SK-N-SH (cell line): ENCODE measurements at regions not wholly inside any gene's neighbourhood (a gene's known extent, or its start where the extent isn't known, plus 50 kb on each side); places are given as distances from the start of the nearest gene placed in this dataset.

ENCODE experiments used
- CTCF ChIA-PET: fragments of 300-600, 350-600 bp; formaldehyde crosslinking; extraction: SDS; loops from one replicate; lab custom pipeline; 2021; lab: Yijun Ruan, JAX
- POLR2A ChIA-PET: fragments of 350-600 bp; sonication (Branson Sonifier 250); formaldehyde crosslinking; extraction: SDS; loops from one replicate; lab custom pipeline; 2020; ENCODE audit warnings: antibody characterized with exemption, inconsistent platforms; lab: Yijun Ruan, JAX
- DNase-seq: peaks from one replicate; pipeline ENCODE4 v3.0.0; 2012
- H2AFZ ChIP-seq: fragments of 200-600 bp; sonication (generic); 2 replicates; pipeline ENCODE4 v1.8.1; 2016; ENCODE audit warnings: antibody characterized with exemption, mild to moderate bottlenecking, low read depth
- H3F3A ChIP-seq: fragments of 200-600 bp; sonication (generic); replicated peaks from 2 replicates; pipeline ENCODE3; 2016; ENCODE audit warnings: antibody characterized with exemption, mild to moderate bottlenecking; ENCODE audit not compliant: insufficient read depth
- H3K27ac ChIP-seq, 2 experiments: fragments of 200-500 bp in 1 of 2; fragments of 200-600 bp in 1 of 2; sonication (Bioruptor generic) in 1 of 2; sonication (generic), shearing (Covaris generic) in 1 of 2; 2 replicates each; pipeline versions ENCODE4 v1.5.1 to v1.6.1; 2014 to 2016; ENCODE audit warnings: low read depth in 2 of 2, inconsistent platforms in 1 of 2, low read length in 1 of 2, mild to moderate bottlenecking in 1 of 2, mixed read lengths in 1 of 2
- H3K27me3 ChIP-seq: fragments of 200-600 bp; sonication (generic), shearing (Covaris generic); 2 replicates; pipeline ENCODE4 v1.6.1; 2016; ENCODE audit warnings: mixed run types; ENCODE audit not compliant: insufficient read depth
- H3K36me3 ChIP-seq, 2 experiments: fragments of 200-500 bp in 1 of 2; fragments of 200-600 bp in 1 of 2; sonication (Bioruptor generic) in 1 of 2; sonication (generic) in 1 of 2; replicated peaks in 1 of 2; 2 replicates each; pipeline versions ENCODE3 to v1.5.1; 2014 to 2016; ENCODE audit warnings: low read length in 1 of 2, mild to moderate bottlenecking in 1 of 2; ENCODE audit not compliant: insufficient read depth in 2 of 2, control insufficient read depth in 1 of 2
- H3K4me1 ChIP-seq, 2 experiments: fragments of 200-500 bp in 1 of 2; fragments of 200-600 bp in 1 of 2; sonication (Bioruptor generic) in 1 of 2; sonication (generic), shearing (Covaris generic) in 1 of 2; 2 replicates each; pipeline versions ENCODE4 v1.5.1 to v1.6.1; 2014 to 2016; ENCODE audit warnings: low read depth in 1 of 2, low read length in 1 of 2, mixed run types in 1 of 2; ENCODE audit not compliant: insufficient read depth in 2 of 2, control insufficient read depth in 1 of 2
- H3K4me2 ChIP-seq: fragments of 200-600 bp; sonication (generic), shearing (Covaris generic); 2 replicates; pipeline ENCODE4 v1.6.1; 2017; ENCODE audit warnings: mixed run types
- H3K4me3 ChIP-seq, 2 experiments: fragments of 200-500 bp in 1 of 2; fragments of 200-600 bp in 1 of 2; sonication (Bioruptor generic) in 1 of 2; sonication (generic), shearing (Covaris generic) in 1 of 2; 2 replicates each; pipeline versions ENCODE4 v1.5.1 to v1.8.1; 2014 to 2016; ENCODE audit warnings: low read depth in 2 of 2, inconsistent platforms in 1 of 2, low read length in 1 of 2, mild to moderate bottlenecking in 1 of 2, mixed read lengths in 1 of 2, moderate library complexity in 1 of 2
- H3K79me2 ChIP-seq: fragments of 200-600 bp; sonication (generic); 2 replicates; pipeline ENCODE4 v1.8.1; 2017; ENCODE audit warnings: mild to moderate bottlenecking; ENCODE audit not compliant: insufficient read depth
- H3K9ac ChIP-seq: fragments of 200-600 bp; sonication (generic); 2 replicates; pipeline ENCODE4 v1.6.1; 2017; ENCODE audit warnings: mixed run types
- H3K9me2 ChIP-seq: fragments of 200-600 bp; sonication (generic); 2 replicates; pipeline ENCODE4 v1.6.1; 2017; ENCODE audit warnings: mixed run types
- H3K9me3 ChIP-seq: fragments of 200-600 bp; sonication (generic); 2 replicates; pipeline ENCODE4 v1.6.1; 2017; ENCODE audit warnings: mixed run types, mild to moderate bottlenecking, moderate library complexity
- H4K20me1 ChIP-seq: fragments of 200-600 bp; sonication (generic); 2 replicates; pipeline ENCODE4 v1.6.1; 2017; ENCODE audit warnings: mild to moderate bottlenecking, mixed run types; ENCODE audit not compliant: insufficient read depth
- CHD2 ChIP-seq: fragments of 150-350 bp; IDR thresholded peaks from 2 replicates; pipeline ENCODE4 v1.6.1; 2018; ENCODE audit warnings: low read length; ENCODE audit not compliant: partially characterized antibody
- ELF1 ChIP-seq: IDR thresholded peaks from 2 replicates; pipeline ENCODE4 v1.4.0; 2012
- EZH2phosphoT487 ChIP-seq: fragments of 200-600 bp; sonication (generic); IDR thresholded peaks from 2 replicates; pipeline ENCODE4 v1.6.1; 2017; ENCODE audit warnings: low read depth, mixed run types, mild to moderate bottlenecking, antibody characterized with exemption, moderate library complexity, borderline replicate concordance
- NFIC ChIP-seq: IDR thresholded peaks from 2 replicates; pipeline ENCODE4 v1.4.0; 2012; ENCODE audit warnings: borderline replicate concordance
- NRF1 ChIP-seq: IDR thresholded peaks from 2 replicates; pipeline ENCODE4 v1.6.1; 2012; ENCODE audit warnings: low read depth, mild to moderate bottlenecking, low read length
- RAD21 ChIP-seq: IDR thresholded peaks from 2 replicates; pipeline ENCODE4 v1.6.1; 2012; ENCODE audit warnings: mild to moderate bottlenecking, low read length
- RCOR1 ChIP-seq: fragments of 150-350 bp; IDR thresholded peaks from 2 replicates; pipeline ENCODE4 v1.6.1; 2017; ENCODE audit warnings: antibody characterized with exemption, low read length
- TAF1 ChIP-seq: IDR thresholded peaks from 2 replicates; pipeline ENCODE4 v1.6.1; 2012; ENCODE audit warnings: low read depth, mild to moderate bottlenecking, low read length, moderate library complexity, borderline replicate concordance
- YY1 ChIP-seq: IDR thresholded peaks from 2 replicates; pipeline ENCODE4 v1.4.0; 2012; ENCODE audit warnings: low read depth, mild to moderate bottlenecking
- WGBS: methylation state at CpG from one replicate; pipeline ENCODE4 v1.1.6; 2017; ENCODE audit warnings: low lambda C conversion rate; 5-methylcytosine and 5-hydroxymethylcytosine counted together
- TF ChIP-seq, protein P1 (sequence below): IDR thresholded peaks from 2 replicates; pipeline ENCODE4; 2012
- TF ChIP-seq, protein P2 (sequence below): IDR thresholded peaks from 2 replicates; pipeline ENCODE4 v1.6.1; 2012; ENCODE audit warnings: mild to moderate bottlenecking, low read depth, low read length, moderate library complexity
- TF ChIP-seq, protein P3 (sequence below): IDR thresholded peaks from 2 replicates; pipeline ENCODE4 v1.4.0; 2012; ENCODE audit warnings: low read depth
- TF ChIP-seq, protein P4 (sequence below): fragments of 150-350 bp; IDR thresholded peaks from 2 replicates; pipeline ENCODE4 v1.6.1; 2017; ENCODE audit warnings: antibody characterized with exemption, low read length, low read depth, borderline replicate concordance
- TF ChIP-seq, protein P5 (sequence below): IDR thresholded peaks from 2 replicates; pipeline ENCODE4 v1.4.0; 2012; ENCODE audit warnings: low read depth, borderline replicate concordance
- TF ChIP-seq, protein P6 (sequence below): fragments of 150-350 bp; IDR thresholded peaks from 2 replicates; pipeline ENCODE4 v1.6.1; 2016; ENCODE audit warnings: mild to moderate bottlenecking, low read depth, low read length
- TF ChIP-seq, protein P7 (sequence below): IDR thresholded peaks from 2 replicates; pipeline ENCODE4 v1.4.0; 2012; ENCODE audit warnings: low read depth, borderline replicate concordance

- peaks cover 0 to 4% of the 10 kb centered on the region in 2 experiments; a peak in 1 of 4 replicates for H3K4me1 ChIP-seq
- POLR2A ChIA-PET, result no interaction called here
- H3K36me3 ChIP-seq, result no peaks in the 10 kb centered on the region
Observed at GRCh38 chr18:70627182-70627802, 338.4 kb downstream of the SOCS6 start.

More at GRCh38 chr18:70627182-70627802, 338.4 kb downstream of the SOCS6 start:
- no peaks in the 10 kb centered on the region for H3K79me2 ChIP-seq
- CTCF ChIA-PET, result interaction anchor here (1.6 kb wide), 1 partner anchor 9 kb away, joined by 7 read pairs; no protein-coding TSS in a partner anchor
- DNase-seq, result no peak
- no peak overlapping the region for H3K4me3 ChIP-seq
- no peaks in the 10 kb centered on the region for H4K20me1 ChIP-seq
- 65% methylated on average over 4 of the region's 4 CpGs for WGBS
- TF ChIP-seq, protein P1, sequence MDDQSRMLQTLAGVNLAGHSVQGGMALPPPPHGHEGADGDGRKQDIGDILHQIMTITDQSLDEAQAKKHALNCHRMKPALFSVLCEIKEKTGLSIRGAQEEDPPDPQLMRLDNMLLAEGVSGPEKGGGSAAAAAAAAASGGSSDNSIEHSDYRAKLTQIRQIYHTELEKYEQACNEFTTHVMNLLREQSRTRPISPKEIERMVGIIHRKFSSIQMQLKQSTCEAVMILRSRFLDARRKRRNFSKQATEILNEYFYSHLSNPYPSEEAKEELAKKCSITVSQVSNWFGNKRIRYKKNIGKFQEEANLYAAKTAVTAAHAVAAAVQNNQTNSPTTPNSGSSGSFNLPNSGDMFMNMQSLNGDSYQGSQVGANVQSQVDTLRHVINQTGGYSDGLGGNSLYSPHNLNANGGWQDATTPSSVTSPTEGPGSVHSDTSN, result no peak
- TF ChIP-seq, protein P2, sequence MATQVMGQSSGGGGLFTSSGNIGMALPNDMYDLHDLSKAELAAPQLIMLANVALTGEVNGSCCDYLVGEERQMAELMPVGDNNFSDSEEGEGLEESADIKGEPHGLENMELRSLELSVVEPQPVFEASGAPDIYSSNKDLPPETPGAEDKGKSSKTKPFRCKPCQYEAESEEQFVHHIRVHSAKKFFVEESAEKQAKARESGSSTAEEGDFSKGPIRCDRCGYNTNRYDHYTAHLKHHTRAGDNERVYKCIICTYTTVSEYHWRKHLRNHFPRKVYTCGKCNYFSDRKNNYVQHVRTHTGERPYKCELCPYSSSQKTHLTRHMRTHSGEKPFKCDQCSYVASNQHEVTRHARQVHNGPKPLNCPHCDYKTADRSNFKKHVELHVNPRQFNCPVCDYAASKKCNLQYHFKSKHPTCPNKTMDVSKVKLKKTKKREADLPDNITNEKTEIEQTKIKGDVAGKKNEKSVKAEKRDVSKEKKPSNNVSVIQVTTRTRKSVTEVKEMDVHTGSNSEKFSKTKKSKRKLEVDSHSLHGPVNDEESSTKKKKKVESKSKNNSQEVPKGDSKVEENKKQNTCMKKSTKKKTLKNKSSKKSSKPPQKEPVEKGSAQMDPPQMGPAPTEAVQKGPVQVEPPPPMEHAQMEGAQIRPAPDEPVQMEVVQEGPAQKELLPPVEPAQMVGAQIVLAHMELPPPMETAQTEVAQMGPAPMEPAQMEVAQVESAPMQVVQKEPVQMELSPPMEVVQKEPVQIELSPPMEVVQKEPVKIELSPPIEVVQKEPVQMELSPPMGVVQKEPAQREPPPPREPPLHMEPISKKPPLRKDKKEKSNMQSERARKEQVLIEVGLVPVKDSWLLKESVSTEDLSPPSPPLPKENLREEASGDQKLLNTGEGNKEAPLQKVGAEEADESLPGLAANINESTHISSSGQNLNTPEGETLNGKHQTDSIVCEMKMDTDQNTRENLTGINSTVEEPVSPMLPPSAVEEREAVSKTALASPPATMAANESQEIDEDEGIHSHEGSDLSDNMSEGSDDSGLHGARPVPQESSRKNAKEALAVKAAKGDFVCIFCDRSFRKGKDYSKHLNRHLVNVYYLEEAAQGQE, result no peak
- TF ChIP-seq, protein P3, sequence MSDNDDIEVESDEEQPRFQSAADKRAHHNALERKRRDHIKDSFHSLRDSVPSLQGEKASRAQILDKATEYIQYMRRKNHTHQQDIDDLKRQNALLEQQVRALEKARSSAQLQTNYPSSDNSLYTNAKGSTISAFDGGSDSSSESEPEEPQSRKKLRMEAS, result no peak
- TF ChIP-seq RCOR1 (no peak), ELF1 (no peak), NRF1 (no peak), NFIC (no peak), RAD21 (no peak), YY1 (no peak), EZH2phosphoT487 (no peak), CHD2 (no peak), TAF1 (no peak)
- TF ChIP-seq, protein P4, sequence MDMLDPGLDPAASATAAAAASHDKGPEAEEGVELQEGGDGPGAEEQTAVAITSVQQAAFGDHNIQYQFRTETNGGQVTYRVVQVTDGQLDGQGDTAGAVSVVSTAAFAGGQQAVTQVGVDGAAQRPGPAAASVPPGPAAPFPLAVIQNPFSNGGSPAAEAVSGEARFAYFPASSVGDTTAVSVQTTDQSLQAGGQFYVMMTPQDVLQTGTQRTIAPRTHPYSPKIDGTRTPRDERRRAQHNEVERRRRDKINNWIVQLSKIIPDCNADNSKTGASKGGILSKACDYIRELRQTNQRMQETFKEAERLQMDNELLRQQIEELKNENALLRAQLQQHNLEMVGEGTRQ, result no peak
- TF ChIP-seq, protein P5, sequence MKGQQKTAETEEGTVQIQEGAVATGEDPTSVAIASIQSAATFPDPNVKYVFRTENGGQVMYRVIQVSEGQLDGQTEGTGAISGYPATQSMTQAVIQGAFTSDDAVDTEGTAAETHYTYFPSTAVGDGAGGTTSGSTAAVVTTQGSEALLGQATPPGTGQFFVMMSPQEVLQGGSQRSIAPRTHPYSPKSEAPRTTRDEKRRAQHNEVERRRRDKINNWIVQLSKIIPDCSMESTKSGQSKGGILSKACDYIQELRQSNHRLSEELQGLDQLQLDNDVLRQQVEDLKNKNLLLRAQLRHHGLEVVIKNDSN, result no peak
- TF ChIP-seq, protein P6, sequence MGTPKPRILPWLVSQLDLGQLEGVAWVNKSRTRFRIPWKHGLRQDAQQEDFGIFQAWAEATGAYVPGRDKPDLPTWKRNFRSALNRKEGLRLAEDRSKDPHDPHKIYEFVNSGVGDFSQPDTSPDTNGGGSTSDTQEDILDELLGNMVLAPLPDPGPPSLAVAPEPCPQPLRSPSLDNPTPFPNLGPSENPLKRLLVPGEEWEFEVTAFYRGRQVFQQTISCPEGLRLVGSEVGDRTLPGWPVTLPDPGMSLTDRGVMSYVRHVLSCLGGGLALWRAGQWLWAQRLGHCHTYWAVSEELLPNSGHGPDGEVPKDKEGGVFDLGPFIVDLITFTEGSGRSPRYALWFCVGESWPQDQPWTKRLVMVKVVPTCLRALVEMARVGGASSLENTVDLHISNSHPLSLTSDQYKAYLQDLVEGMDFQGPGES, result no peak
- TF ChIP-seq, protein P7, sequence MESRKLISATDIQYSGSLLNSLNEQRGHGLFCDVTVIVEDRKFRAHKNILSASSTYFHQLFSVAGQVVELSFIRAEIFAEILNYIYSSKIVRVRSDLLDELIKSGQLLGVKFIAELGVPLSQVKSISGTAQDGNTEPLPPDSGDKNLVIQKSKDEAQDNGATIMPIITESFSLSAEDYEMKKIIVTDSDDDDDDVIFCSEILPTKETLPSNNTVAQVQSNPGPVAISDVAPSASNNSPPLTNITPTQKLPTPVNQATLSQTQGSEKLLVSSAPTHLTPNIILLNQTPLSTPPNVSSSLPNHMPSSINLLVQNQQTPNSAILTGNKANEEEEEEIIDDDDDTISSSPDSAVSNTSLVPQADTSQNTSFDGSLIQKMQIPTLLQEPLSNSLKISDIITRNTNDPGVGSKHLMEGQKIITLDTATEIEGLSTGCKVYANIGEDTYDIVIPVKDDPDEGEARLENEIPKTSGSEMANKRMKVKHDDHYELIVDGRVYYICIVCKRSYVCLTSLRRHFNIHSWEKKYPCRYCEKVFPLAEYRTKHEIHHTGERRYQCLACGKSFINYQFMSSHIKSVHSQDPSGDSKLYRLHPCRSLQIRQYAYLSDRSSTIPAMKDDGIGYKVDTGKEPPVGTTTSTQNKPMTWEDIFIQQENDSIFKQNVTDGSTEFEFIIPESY, result no peak
- TF ChIP-seq, all 33 proteins: peak for 0
- Histone ChIP-seq H3K9me3 (no peaks in the 10 kb centered on the region), H3F3A (no peaks in the 10 kb centered on the region), H3K27ac (no peak overlapping the region; a peak in 1 of 4 replicates), H3K4me2 (no peak overlapping the region), H3K27me3 (no peaks in the 10 kb centered on the region), H3K9ac (no peak overlapping the region), H2AFZ (no peak overlapping the region), H3K9me2 (no peaks in the 10 kb centered on the region)
